ENCODE measurements at regions not wholly inside any gene's neighbourhood (a gene's known extent, or its start where the extent isn't known, plus 50 kb on each side); places are given as distances from the start of the nearest gene placed in this dataset.

- TF ChIP-seq POLR2A (IDR thresholded peaks at IDR 0.05) = no peak
- TF ChIP-seq, protein P1, sequence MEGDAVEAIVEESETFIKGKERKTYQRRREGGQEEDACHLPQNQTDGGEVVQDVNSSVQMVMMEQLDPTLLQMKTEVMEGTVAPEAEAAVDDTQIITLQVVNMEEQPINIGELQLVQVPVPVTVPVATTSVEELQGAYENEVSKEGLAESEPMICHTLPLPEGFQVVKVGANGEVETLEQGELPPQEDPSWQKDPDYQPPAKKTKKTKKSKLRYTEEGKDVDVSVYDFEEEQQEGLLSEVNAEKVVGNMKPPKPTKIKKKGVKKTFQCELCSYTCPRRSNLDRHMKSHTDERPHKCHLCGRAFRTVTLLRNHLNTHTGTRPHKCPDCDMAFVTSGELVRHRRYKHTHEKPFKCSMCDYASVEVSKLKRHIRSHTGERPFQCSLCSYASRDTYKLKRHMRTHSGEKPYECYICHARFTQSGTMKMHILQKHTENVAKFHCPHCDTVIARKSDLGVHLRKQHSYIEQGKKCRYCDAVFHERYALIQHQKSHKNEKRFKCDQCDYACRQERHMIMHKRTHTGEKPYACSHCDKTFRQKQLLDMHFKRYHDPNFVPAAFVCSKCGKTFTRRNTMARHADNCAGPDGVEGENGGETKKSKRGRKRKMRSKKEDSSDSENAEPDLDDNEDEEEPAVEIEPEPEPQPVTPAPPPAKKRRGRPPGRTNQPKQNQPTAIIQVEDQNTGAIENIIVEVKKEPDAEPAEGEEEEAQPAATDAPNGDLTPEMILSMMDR (IDR thresholded peaks at IDR 0.05) = no peak
- TF ChIP-seq EP300 (IDR thresholded peaks at IDR 0.05) = no peak
- TF ChIP-seq POLR2AphosphoS5 (IDR thresholded peaks at IDR 0.05) = no peak
Observed at GRCh38 chr18:1751249-1751648, 820.1 kb downstream of the METTL4 start.

All from stomach (tissue), 4 donors.